HG02938 (cell line): ENCODE measurements at regions not wholly inside any gene's neighbourhood (a gene's known extent, or its start where the extent isn't known, plus 50 kb on each side); places are given as distances from the start of the nearest gene placed in this dataset.

Experiments used
- ATAC-seq: cut with Tn5 transposase; IDR thresholded peaks from one replicate; pipeline ENCODE4 v1.9.1; 2021; ENCODE audit warnings: mild to moderate bottlenecking, moderate library complexity; ENCODE audit not compliant: unreplicated experiment

- ATAC-seq, result no peak
Observed at GRCh38 chr4:14807856-14808255, 194.4 kb upstream of the CPEB2 start.

GRCh38 chr4:14809203-14809602, 193.1 kb upstream of the CPEB2 start:
- ATAC-seq, result no peak

- no peak for ATAC-seq
Observed at GRCh38 chr4:14810121-14810520, 192.2 kb upstream of the CPEB2 start.

- no peak for ATAC-seq
Observed at GRCh38 chr4:14810568-14810967, 191.7 kb upstream of the CPEB2 start.

GRCh38 chr4:14812101-14812500, 190.2 kb upstream of the CPEB2 start:
- ATAC-seq, result no peak

- ATAC-seq, result no peak
Observed at GRCh38 chr4:14816623-14817261, 185.5 kb upstream of the CPEB2 start.

GRCh38 chr4:14824189-14824588, 178.1 kb upstream of the CPEB2 start:
- no peak for ATAC-seq

GRCh38 chr4:14827111-14827510, 175.2 kb upstream of the CPEB2 start:
- ATAC-seq, result no peak

GRCh38 chr4:14829795-14830194, 172.5 kb upstream of the CPEB2 start:
- ATAC-seq, result no peak

GRCh38 chr4:14831416-14831815, 170.9 kb upstream of the CPEB2 start:
- no peak for ATAC-seq

GRCh38 chr4:14833053-14833452, 169.2 kb upstream of the CPEB2 start:
- ATAC-seq, result no peak

- no peak for ATAC-seq
Observed at GRCh38 chr4:14834382-14834781, 167.9 kb upstream of the CPEB2 start.

GRCh38 chr4:14835288-14835687, 167.0 kb upstream of the CPEB2 start:
- no peak for ATAC-seq

- ATAC-seq, result no peak
Observed at GRCh38 chr4:14835708-14836425, 166.4 kb upstream of the CPEB2 start.

- ATAC-seq, result no peak
Observed at GRCh38 chr4:14837860-14838259, 164.4 kb upstream of the CPEB2 start.

- no peak for ATAC-seq
Observed at GRCh38 chr4:14841801-14842768, 160.2 kb upstream of the CPEB2 start.

- no peak for ATAC-seq
Observed at GRCh38 chr4:14842964-14843630, 159.2 kb upstream of the CPEB2 start.

GRCh38 chr4:14844061-14844460, 158.2 kb upstream of the CPEB2 start:
- no peak for ATAC-seq

GRCh38 chr4:14848229-14848628, 154.1 kb upstream of the CPEB2 start:
- no peak for ATAC-seq

- no peak for ATAC-seq
Observed at GRCh38 chr4:14850455-14851097, 151.7 kb upstream of the CPEB2 start.
